Aorta (tissue), 5 donors: ENCODE measurements at regions not wholly inside any gene's neighbourhood (a gene's known extent, or its start where the extent isn't known, plus 50 kb on each side); places are given as distances from the start of the nearest gene placed in this dataset.
A peak's percentile ranks its signal among the peaks of the same experiment; 100 is the strongest.
"Not testable (repeated sequence)": the region's sequence is repeated elsewhere in the genome, so short reads cannot be mapped to it uniquely, and the experiment has no call there.

Experiments used
- ATAC-seq: fragments of 200-7000 bp; cut with Tn5 transposase; one replicate; pipeline ENCODE4 v1.9.1; 2022; ENCODE audit warnings: moderate library complexity; ENCODE audit not compliant: low FRiP score
- DNase-seq, 2 donors: peaks; one replicate each; pipeline ENCODE4 v3.0.0-alpha.2; 2020
- H3K27ac ChIP-seq, 2 donors: one replicate each; pipeline ENCODE4 v1.5.1; 2013; ENCODE audit warnings: low read length in 2 of 2, mild to moderate bottlenecking in 2 of 2, moderate library complexity in 2 of 2, control low read depth in 1 of 2, inconsistent platforms in 1 of 2, low read depth in 1 of 2
- H3K27me3 ChIP-seq, 2 donors: one replicate each; pipeline ENCODE4 v1.6.1; 2013; ENCODE audit warnings: control low read depth in 1 of 2, low read length in 1 of 2, mild to moderate bottlenecking in 1 of 2, moderate library complexity in 1 of 2; ENCODE audit not compliant: insufficient read depth in 2 of 2, control insufficient read depth in 1 of 2
- H3K36me3 ChIP-seq, 2 donors: one replicate each; pipeline ENCODE4 v1.6.1; 2013; ENCODE audit warnings: control low read depth in 1 of 2, low read length in 1 of 2, mild to moderate bottlenecking in 1 of 2; ENCODE audit not compliant: insufficient read depth in 2 of 2, control insufficient read depth in 1 of 2
- H3K4me1 ChIP-seq, 2 donors: one replicate each; pipeline ENCODE4 v1.6.1; 2013; ENCODE audit warnings: low read length in 2 of 2, control low read depth in 1 of 2, mild to moderate bottlenecking in 1 of 2, moderate library complexity in 1 of 2; ENCODE audit not compliant: insufficient read depth in 2 of 2, control insufficient read depth in 1 of 2
- H3K4me3 ChIP-seq, 2 donors: one replicate each; pipeline ENCODE4 v1.5.1; 2013; ENCODE audit warnings: low read length in 2 of 2, control low read depth in 1 of 2, mild to moderate bottlenecking in 1 of 2
- H3K9me3 ChIP-seq: one replicate; pipeline ENCODE4 v1.6.1; 2013; ENCODE audit warnings: mild to moderate bottlenecking, low read length; ENCODE audit not compliant: control insufficient read depth
- WGBS, 2 donors: extraction: QIAGEN DNeasy Blood & Tissue Kit; methylation state at CpG; one replicate each; pipeline ENCODE4 v1.1.7; 2013; 5-methylcytosine and 5-hydroxymethylcytosine counted together
- intact Hi-C, 2 donors: fragments of 100-400 bp; cut with DNase I; formaldehyde crosslinking; loops; one replicate each; pipeline versions ENCODE4 v1.14.2 to v1.15.0; 2022
- donor health status: healthy with polysubstance abuse.
- donor health status: Bipolar disorder and iron deficiency.
- donor health status: DM: no; HTN: no; CAD: no.
- donor health status: DM: no; HTN: no; CAD: no.
- donor health status: DM: yes; HTN: yes; CAD: no.

GRCh38 chr12:25884024-25884919 lies 74.2 kb upstream of the RASSF8 start:
- Histone ChIP-seq H3K27me3 (no peaks in the 10 kb centered on the region), H3K4me1 (no peaks in the 10 kb centered on the region), H3K36me3 (no peaks in the 10 kb centered on the region), H3K27ac (no peak overlapping the region), H3K4me3 (no peak overlapping the region), H3K9me3 (no peaks in the 10 kb centered on the region)
- WGBS, 2 donors, result 89 to 93% methylated on average over 34 to 36 of the region's 36 CpGs
- DNase-seq (peak in 1 of 2 donors; percentile 47), ATAC-seq (peak; percentile 44)
- intact Hi-C loops, result no loop called here

- intact Hi-C loops, result no loop called here
- 93 to 94% methylated on average over 9 of the region's 9 CpGs for WGBS, 2 donors
Observed at GRCh38 chr12:25884920-25885234, 73.6 kb upstream of the RASSF8 start.

GRCh38 chr12:25886396-25886795 lies 72.1 kb upstream of the RASSF8 start:
- no peaks in the 10 kb centered on the region for H3K27me3 ChIP-seq
- H3K27ac ChIP-seq, result no peak overlapping the region
- intact Hi-C loops, result no loop called here
- ATAC-seq (no peak), DNase-seq (no peak)
- H3K4me1 ChIP-seq, result no peaks in the 10 kb centered on the region
- H3K4me3 ChIP-seq, result no peak overlapping the region
- no peaks in the 10 kb centered on the region for H3K36me3 ChIP-seq
- no peaks in the 10 kb centered on the region for H3K9me3 ChIP-seq

More at GRCh38 chr12:25884920-25885234, 73.6 kb upstream of the RASSF8 start:
- Histone ChIP-seq H3K36me3 (no peaks in the 10 kb centered on the region), H3K9me3 (no peaks in the 10 kb centered on the region), H3K4me1 (no peaks in the 10 kb centered on the region), H3K27ac (no peak overlapping the region), H3K4me3 (no peak overlapping the region), H3K27me3 (no peaks in the 10 kb centered on the region)
- DNase-seq (no peak), ATAC-seq (no peak)

GRCh38 chr12:25887367-25887766 lies 71.1 kb upstream of the RASSF8 start:
- H3K36me3 ChIP-seq, result no peaks in the 10 kb centered on the region
- ATAC-seq (no peak), DNase-seq (no peak)
- no peaks in the 10 kb centered on the region for H3K4me1 ChIP-seq
- intact Hi-C loops, result no loop called here
- H3K27ac ChIP-seq, result no peak overlapping the region
- H3K4me3 ChIP-seq, result no peak overlapping the region
- 47 to 55% methylated on average over 3 of the region's 3 CpGs for WGBS, 2 donors
- no peaks in the 10 kb centered on the region for H3K27me3 ChIP-seq
- peaks cover 1% of the 10 kb centered on the region for H3K9me3 ChIP-seq

GRCh38 chr12:25889185-25889584 lies 69.3 kb upstream of the RASSF8 start:
- DNase-seq, result no peak
- 66 to 74% methylated on average over 6 of the region's 6 CpGs for WGBS, 2 donors
- no peaks in the 10 kb centered on the region for H3K36me3 ChIP-seq
- H3K27ac ChIP-seq, result no peak overlapping the region
- no peak for ATAC-seq
- no peaks in the 10 kb centered on the region for H3K4me1 ChIP-seq
- no peak overlapping the region for H3K4me3 ChIP-seq
- intact Hi-C loops, result no loop called here
- peaks cover 1% of the 10 kb centered on the region for H3K9me3 ChIP-seq
- H3K27me3 ChIP-seq, result no peaks in the 10 kb centered on the region

GRCh38 chr12:25891095-25891494 lies 67.4 kb upstream of the RASSF8 start:
- H3K27me3 ChIP-seq, intact Hi-C loops, H3K36me3 ChIP-seq, H3K27ac ChIP-seq, H3K4me1 ChIP-seq, DNase-seq, H3K4me3 ChIP-seq, ATAC-seq, H3K9me3 ChIP-seq: not testable (repeated sequence)
- 90% methylated on average over 6 of the region's 6 CpGs for WGBS, 2 donors

- Histone ChIP-seq H3K4me3 (no peak overlapping the region), H3K36me3 (no peaks in the 10 kb centered on the region), H3K27me3 (no peaks in the 10 kb centered on the region), H3K4me1 (no peaks in the 10 kb centered on the region), H3K9me3 (peaks cover 3% of the 10 kb centered on the region), H3K27ac (no peak overlapping the region)
- no peak for ATAC-seq
- intact Hi-C loops, result no loop called here
- WGBS, 2 donors, result 44 to 68% methylated on average over 3 of the region's 3 CpGs
- no peak for DNase-seq
Observed at GRCh38 chr12:25894759-25895158, 63.7 kb upstream of the RASSF8 start.

- Histone ChIP-seq H3K9me3 (peaks cover 2% of the 10 kb centered on the region), H3K27ac (no peak overlapping the region), H3K4me1 (no peaks in the 10 kb centered on the region), H3K36me3 (no peaks in the 10 kb centered on the region), H3K27me3 (no peaks in the 10 kb centered on the region), H3K4me3 (no peak overlapping the region)
- 43 to 44% methylated on average over 2 of the region's 2 CpGs for WGBS, 2 donors
- intact Hi-C loops, result no loop called here
- no peak for DNase-seq
- no peak for ATAC-seq
Observed at GRCh38 chr12:25896981-25897380, 61.5 kb upstream of the RASSF8 start.

- ATAC-seq (no peak), DNase-seq (no peak)
- Histone ChIP-seq H3K36me3 (no peaks in the 10 kb centered on the region), H3K27ac (no peak overlapping the region), H3K4me3 (no peak overlapping the region), H3K4me1 (no peaks in the 10 kb centered on the region), H3K9me3 (no peaks in the 10 kb centered on the region), H3K27me3 (no peaks in the 10 kb centered on the region)
- WGBS, 2 donors, result 72 to 86% methylated on average over 2 of the region's 2 CpGs
- intact Hi-C loops, result no loop called here
Observed at GRCh38 chr12:25903603-25904245, 54.8 kb upstream of the RASSF8 start.
